ENCODE measurements at regions not wholly inside any gene's neighbourhood (a gene's known extent, or its start where the extent isn't known, plus 50 kb on each side); places are given as distances from the start of the nearest gene placed in this dataset.

GRCh38 chr4:38603652-38604051 lies 60.3 kb upstream of the KLF3 start:
- no peaks in the 10 kb centered on the region for H3K36me3 ChIP-seq
- H3K9me3 ChIP-seq, result no peaks in the 10 kb centered on the region
- no peak overlapping the region for H3K4me3 ChIP-seq
- H3K27me3 ChIP-seq, result no peaks in the 10 kb centered on the region
- DNase-seq, result no peak

- Histone ChIP-seq H3K36me3 (no peaks in the 10 kb centered on the region), H3K9me3 (no peaks in the 10 kb centered on the region), H3K4me3 (no peak overlapping the region), H3K27me3 (no peaks in the 10 kb centered on the region)
- no peak for DNase-seq
Observed at GRCh38 chr4:38605181-38605752, 58.7 kb upstream of the KLF3 start.

- DNase-seq, result no peak
- Histone ChIP-seq H3K9me3 (no peaks in the 10 kb centered on the region), H3K4me3 (no peak overlapping the region), H3K27me3 (no peaks in the 10 kb centered on the region), H3K36me3 (no peaks in the 10 kb centered on the region)
Observed at GRCh38 chr4:38605753-38606586, 58.0 kb upstream of the KLF3 start.

- DNase-seq, result no peak
- Histone ChIP-seq H3K9me3 (no peaks in the 10 kb centered on the region), H3K36me3 (no peaks in the 10 kb centered on the region), H3K4me3 (no peak overlapping the region), H3K27me3 (no peaks in the 10 kb centered on the region)
Observed at GRCh38 chr4:38606587-38606905, 57.5 kb upstream of the KLF3 start.

- Histone ChIP-seq H3K9me3 (no peaks in the 10 kb centered on the region), H3K36me3 (no peaks in the 10 kb centered on the region), H3K4me3 (no peak overlapping the region), H3K27me3 (no peaks in the 10 kb centered on the region)
- DNase-seq, result no peak
Observed at GRCh38 chr4:38609614-38610013, 54.4 kb upstream of the KLF3 start.

GRCh38 chr4:38610521-38610920 lies 53.5 kb upstream of the KLF3 start:
- DNase-seq, result no peak
- no peaks in the 10 kb centered on the region for H3K36me3 ChIP-seq
- no peaks in the 10 kb centered on the region for H3K9me3 ChIP-seq
- H3K4me3 ChIP-seq, result no peak overlapping the region
- H3K27me3 ChIP-seq, result no peaks in the 10 kb centered on the region

GRCh38 chr4:38610966-38611431 lies 53.0 kb upstream of the KLF3 start:
- H3K27me3 ChIP-seq, result no peaks in the 10 kb centered on the region
- H3K9me3 ChIP-seq, result no peaks in the 10 kb centered on the region
- H3K4me3 ChIP-seq, result no peak overlapping the region

GRCh38 chr4:38611676-38612075 lies 52.3 kb upstream of the KLF3 start:
- Histone ChIP-seq H3K27me3 (no peaks in the 10 kb centered on the region), H3K36me3 (no peaks in the 10 kb centered on the region)
- DNase-seq, result no peak

More at GRCh38 chr4:38610966-38611431, 53.0 kb upstream of the KLF3 start:
- DNase-seq, result no peak
- H3K36me3 ChIP-seq, result no peaks in the 10 kb centered on the region

GRCh38 chr4:38612646-38613414 lies 51.2 kb upstream of the KLF3 start:
- no peaks in the 10 kb centered on the region for H3K9me3 ChIP-seq
- H3K4me3 ChIP-seq, result no peak overlapping the region
- DNase-seq, result no peak
- no peaks in the 10 kb centered on the region for H3K27me3 ChIP-seq
- H3K36me3 ChIP-seq, result no peaks in the 10 kb centered on the region

More at GRCh38 chr4:38611676-38612075, 52.3 kb upstream of the KLF3 start:
- H3K4me3 ChIP-seq, result no peak overlapping the region
- no peaks in the 10 kb centered on the region for H3K9me3 ChIP-seq

Measured in MG63 (cell line).